GM18502 (cell line): ENCODE measurements at regions not wholly inside any gene's neighbourhood (a gene's known extent, or its start where the extent isn't known, plus 50 kb on each side); places are given as distances from the start of the nearest gene placed in this dataset.
A peak's percentile ranks its signal among the peaks of the same experiment; 100 is the strongest.

Experiments used
- ATAC-seq: cut with Tn5 transposase; IDR thresholded peaks from one replicate; pipeline ENCODE4 v1.9.1; 2021; ENCODE audit warnings: mild to moderate bottlenecking; ENCODE audit not compliant: unreplicated experiment, poor library complexity

GRCh38 chr1:186559601-186560116 lies 98.7 kb upstream of the PDC start:
- no peak for ATAC-seq

GRCh38 chr1:186557147-186557777 lies 96.3 kb upstream of the PDC start:
- ATAC-seq, result no peak

GRCh38 chr1:186550832-186551231 lies 89.9 kb upstream of the PDC start:
- ATAC-seq, result no peak

- ATAC-seq, result no peak
These were observed 80.1 kb upstream of the PDC start for GRCh38 chr1:186541003-186541402.

- no peak for ATAC-seq
These were observed 79.6 kb upstream of the PDC start for GRCh38 chr1:186540521-186540920.

- no peak for ATAC-seq
These were observed 75.5 kb upstream of the PDC start for GRCh38 chr1:186536273-186536890.

- no peak for ATAC-seq
These were observed 74.6 kb upstream of the PDC start for GRCh38 chr1:186535388-186536133.

- ATAC-seq, result no peak
These were observed 73.5 kb upstream of the PDC start for GRCh38 chr1:186534401-186534800.

GRCh38 chr1:186532466-186532865 lies 71.6 kb upstream of the PDC start:
- ATAC-seq, result no peak

GRCh38 chr1:186531561-186532165 lies 70.7 kb upstream of the PDC start:
- ATAC-seq, result no peak

GRCh38 chr1:186530109-186530508 lies 69.2 kb upstream of the PDC start:
- no peak for ATAC-seq

- no peak for ATAC-seq
These were observed 59.1 kb upstream of the PDC start for GRCh38 chr1:186519982-186520381.

- ATAC-seq, result peak; percentile 67
These were observed 58.0 kb upstream of the PDC start for GRCh38 chr1:186518822-186519381.

GRCh38 chr1:186518395-186518794 lies 57.5 kb upstream of the PDC start:
- ATAC-seq, result peak; percentile 24

- ATAC-seq, result no peak
These were observed 53.5 kb upstream of the PDC start for GRCh38 chr1:186514367-186514766.

GRCh38 chr1:186513526-186513925 lies 52.6 kb upstream of the PDC start:
- no peak for ATAC-seq

- peak; percentile 18 for ATAC-seq
These were observed 52.0 kb upstream of the PDC start for GRCh38 chr1:186512698-186513457.

- ATAC-seq, result peak; percentile 98
These were observed 51.1 kb upstream of the PDC start for GRCh38 chr1:186511761-186512637.
